Large intestine (tissue), 3 donors: ENCODE measurements at regions not wholly inside any gene's neighbourhood (a gene's known extent, or its start where the extent isn't known, plus 50 kb on each side); places are given as distances from the start of the nearest gene placed in this dataset.

ENCODE experiments used
- DNase-seq, 2 donors: peaks; one replicate each; pipeline versions ENCODE4 v3.0.0 to v3.0.0-alpha.2; 2013
- H3K27ac ChIP-seq: one replicate; pipeline ENCODE4 v1.5.1; 2013; ENCODE audit warnings: low read length
- H3K27me3 ChIP-seq: 2 replicates; pipeline ENCODE4 v1.6.1; 2013; ENCODE audit warnings: low read length; ENCODE audit not compliant: control insufficient read depth, insufficient read depth
- H3K36me3 ChIP-seq: 2 replicates; pipeline ENCODE4 v1.6.1; 2013; ENCODE audit warnings: low read length; ENCODE audit not compliant: control insufficient read depth, insufficient read depth
- H3K4me1 ChIP-seq: one replicate; pipeline ENCODE4 v1.6.1; 2013; ENCODE audit warnings: low read length; ENCODE audit not compliant: control insufficient read depth, insufficient read depth
- H3K4me3 ChIP-seq: one replicate; pipeline ENCODE4 v1.5.1; 2013; ENCODE audit warnings: low read length
- H3K9me3 ChIP-seq: one replicate; pipeline ENCODE4 v1.6.1; 2013; ENCODE audit warnings: mild to moderate bottlenecking, low read depth, low read length, moderate library complexity; ENCODE audit not compliant: control insufficient read depth
- WGBS: methylation state at CpG from one replicate; pipeline ENCODE4 v1.1.5; 2013; ENCODE audit warnings: low lambda C conversion rate; ENCODE audit not compliant: insufficient coverage; 5-methylcytosine and 5-hydroxymethylcytosine counted together

GRCh38 chr18:40470723-40471122 lies 1484.3 kb upstream of the PIK3C3 start:
- no peak overlapping the region for H3K4me3 ChIP-seq
- no peaks in the 10 kb centered on the region for H3K27me3 ChIP-seq
- no peak for DNase-seq
- no peak overlapping the region for H3K27ac ChIP-seq
- H3K4me1 ChIP-seq, result no peaks in the 10 kb centered on the region
- H3K36me3 ChIP-seq, result no peaks in the 10 kb centered on the region
- no peaks in the 10 kb centered on the region for H3K9me3 ChIP-seq
- 40% methylated on average over 1 of the region's 3 CpGs for WGBS

DNA sequence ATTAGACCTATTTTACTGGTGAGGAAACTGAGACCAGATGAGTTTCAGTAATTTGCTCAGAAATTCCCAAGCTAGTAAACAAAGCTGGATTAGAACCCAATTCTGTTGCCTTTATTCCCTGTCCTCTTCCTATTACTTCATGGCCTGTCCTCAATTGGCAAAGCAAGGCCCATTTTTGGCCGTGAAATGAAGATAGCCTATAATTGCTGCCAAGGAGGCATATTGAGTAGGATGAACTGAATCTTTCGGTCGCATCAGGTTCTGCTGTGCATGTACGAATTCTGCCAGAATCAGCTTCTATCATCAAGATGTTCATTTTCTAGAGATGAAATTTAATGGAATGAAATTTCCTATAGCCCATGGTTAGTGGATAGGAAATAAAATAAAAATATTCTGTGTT lies 1485.2 kb upstream of the PIK3C3 start:
- no peak for DNase-seq
- H3K27ac ChIP-seq, result no peak overlapping the region
- no peaks in the 10 kb centered on the region for H3K27me3 ChIP-seq
- H3K4me3 ChIP-seq, result no peak overlapping the region
- WGBS, result no CpG with 5 or more reads among the region's 4 CpGs
- no peaks in the 10 kb centered on the region for H3K4me1 ChIP-seq
- no peaks in the 10 kb centered on the region for H3K9me3 ChIP-seq
- H3K36me3 ChIP-seq, result no peaks in the 10 kb centered on the region

- no peak for DNase-seq
Observed at GRCh38 chr18:40469316-40469715, 1485.7 kb upstream of the PIK3C3 start.

DNA sequence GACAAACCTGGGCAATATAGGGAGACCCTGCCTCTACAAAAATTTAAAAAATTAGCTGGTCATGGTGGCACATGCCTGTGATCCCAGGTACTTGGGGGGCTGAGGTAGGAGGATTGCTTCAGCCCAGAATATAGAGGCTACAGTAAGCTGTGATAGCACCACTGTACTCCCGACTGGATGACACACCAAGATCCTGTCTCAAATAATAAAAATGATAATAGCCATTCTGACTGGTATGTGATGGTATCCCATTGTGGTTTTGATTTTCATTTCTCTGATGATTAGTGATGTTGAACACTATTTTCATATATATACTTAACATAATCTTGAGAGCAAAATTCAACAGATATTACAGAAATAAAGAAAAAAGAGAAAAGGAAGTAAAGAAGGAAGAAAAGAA lies 1491.0 kb upstream of the PIK3C3 start:
- no peaks in the 10 kb centered on the region for H3K9me3 ChIP-seq
- H3K4me1 ChIP-seq, result no peaks in the 10 kb centered on the region
- no CpG with 5 or more reads among the region's 1 CpG for WGBS
- no peak for DNase-seq
- H3K27me3 ChIP-seq, result no peaks in the 10 kb centered on the region
- no peak overlapping the region for H3K4me3 ChIP-seq
- no peak overlapping the region for H3K27ac ChIP-seq
- no peaks in the 10 kb centered on the region for H3K36me3 ChIP-seq

More at GRCh38 chr18:40469316-40469715, 1485.7 kb upstream of the PIK3C3 start:
- Histone ChIP-seq H3K4me1 (no peaks in the 10 kb centered on the region), H3K27me3 (no peaks in the 10 kb centered on the region), H3K4me3 (no peak overlapping the region), H3K9me3 (no peaks in the 10 kb centered on the region), H3K27ac (no peak overlapping the region), H3K36me3 (no peaks in the 10 kb centered on the region)

DNA sequence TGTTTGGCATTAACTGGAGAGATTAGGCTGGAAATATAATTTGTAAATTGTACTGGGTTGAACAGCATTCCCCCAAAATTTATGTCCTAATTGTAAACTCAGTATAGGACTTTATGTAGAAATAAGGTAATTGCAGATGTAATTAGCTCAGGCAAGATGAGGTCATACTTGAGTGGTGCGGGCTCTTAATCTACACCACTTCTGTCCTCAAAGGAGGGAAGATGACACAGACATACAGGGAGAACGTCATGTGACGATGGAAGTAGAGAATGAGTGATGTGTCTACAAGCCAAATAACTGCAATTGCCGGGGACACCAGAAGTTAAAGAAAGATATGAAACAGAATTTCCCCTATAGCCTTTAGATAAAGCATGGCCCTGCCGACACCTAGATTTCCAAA lies 1501.1 kb upstream of the PIK3C3 start:
- H3K9me3 ChIP-seq, result no peaks in the 10 kb centered on the region
- H3K27ac ChIP-seq, result no peak overlapping the region
- no peaks in the 10 kb centered on the region for H3K27me3 ChIP-seq
- no peak overlapping the region for H3K4me3 ChIP-seq
- DNase-seq, result no peak
- no CpG with 5 or more reads among the region's 5 CpGs for WGBS
- H3K4me1 ChIP-seq, result no peaks in the 10 kb centered on the region
- H3K36me3 ChIP-seq, result no peaks in the 10 kb centered on the region

GRCh38 chr18:40452599-40452998 lies 1502.4 kb upstream of the PIK3C3 start:
- Histone ChIP-seq H3K36me3 (no peaks in the 10 kb centered on the region), H3K27me3 (no peaks in the 10 kb centered on the region), H3K9me3 (no peaks in the 10 kb centered on the region), H3K27ac (no peak overlapping the region), H3K4me3 (no peak overlapping the region), H3K4me1 (no peaks in the 10 kb centered on the region)
- no peak for DNase-seq
- WGBS, result no CpG with 5 or more reads among the region's 2 CpGs

- Histone ChIP-seq H3K27ac (no peak overlapping the region), H3K4me3 (no peak overlapping the region), H3K9me3 (no peaks in the 10 kb centered on the region), H3K27me3 (no peaks in the 10 kb centered on the region), H3K4me1 (no peaks in the 10 kb centered on the region), H3K36me3 (no peaks in the 10 kb centered on the region)
- DNase-seq, result no peak
Observed at GRCh38 chr18:40450751-40451150, 1504.3 kb upstream of the PIK3C3 start.

DNA sequence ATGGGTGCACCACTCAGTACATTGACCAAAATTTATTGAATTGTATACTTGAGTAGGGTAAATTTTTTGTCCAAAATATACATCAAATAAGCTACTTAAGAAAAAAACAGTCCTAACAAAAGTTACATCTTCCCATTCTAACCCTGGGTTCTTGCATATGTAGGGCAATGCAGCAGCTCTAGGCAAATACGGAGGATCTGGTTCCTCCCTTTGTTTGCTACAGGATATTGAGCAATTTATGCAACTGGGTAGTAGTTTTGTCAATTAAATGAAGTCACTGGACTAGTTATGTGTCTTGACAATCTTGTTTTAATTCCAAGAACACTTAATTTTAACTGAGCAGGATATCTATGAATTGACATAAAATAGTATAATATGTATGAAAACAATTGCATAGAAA lies 1507.2 kb upstream of the PIK3C3 start:
- Histone ChIP-seq H3K4me3 (no peak overlapping the region), H3K4me1 (no peaks in the 10 kb centered on the region), H3K36me3 (no peaks in the 10 kb centered on the region), H3K27ac (no peak overlapping the region), H3K9me3 (no peaks in the 10 kb centered on the region), H3K27me3 (no peaks in the 10 kb centered on the region)
- WGBS, result no CpG with 5 or more reads among the region's 1 CpG
- no peak for DNase-seq

DNA sequence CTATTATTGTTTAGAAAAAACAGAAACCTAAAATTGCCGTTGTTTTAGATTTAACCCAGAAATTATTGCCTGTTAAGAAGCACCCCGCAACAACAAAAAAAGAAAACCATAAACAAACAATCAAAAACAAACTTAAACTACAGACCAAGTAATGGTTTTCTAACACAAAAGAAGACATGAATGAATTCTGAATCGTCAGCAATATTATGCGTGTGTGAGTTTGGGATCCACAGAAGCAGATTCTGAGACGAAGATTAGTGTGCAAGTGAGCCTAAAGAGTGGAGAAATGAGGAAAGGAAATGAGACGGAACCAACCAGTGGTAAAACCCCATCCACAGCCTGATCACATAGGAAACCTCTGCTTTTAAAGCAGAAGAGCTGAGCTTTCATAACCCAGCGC lies 1514.9 kb upstream of the PIK3C3 start:
- WGBS, result 100% methylated on average over 3 of the region's 7 CpGs
- no peak for DNase-seq
- no peaks in the 10 kb centered on the region for H3K9me3 ChIP-seq
- H3K4me1 ChIP-seq, result no peaks in the 10 kb centered on the region
- no peaks in the 10 kb centered on the region for H3K36me3 ChIP-seq
- H3K27ac ChIP-seq, result no peak overlapping the region
- H3K27me3 ChIP-seq, result no peaks in the 10 kb centered on the region
- no peak overlapping the region for H3K4me3 ChIP-seq

- no peaks in the 10 kb centered on the region for H3K9me3 ChIP-seq
- no peaks in the 10 kb centered on the region for H3K27me3 ChIP-seq
- H3K36me3 ChIP-seq, result no peaks in the 10 kb centered on the region
- H3K4me3 ChIP-seq, result no peak overlapping the region
- no peak overlapping the region for H3K27ac ChIP-seq
- no CpG with 5 or more reads among the region's 3 CpGs for WGBS
- no peaks in the 10 kb centered on the region for H3K4me1 ChIP-seq
- DNase-seq, result no peak
Observed at GRCh38 chr18:40437517-40437916, 1517.5 kb upstream of the PIK3C3 start.

DNA sequence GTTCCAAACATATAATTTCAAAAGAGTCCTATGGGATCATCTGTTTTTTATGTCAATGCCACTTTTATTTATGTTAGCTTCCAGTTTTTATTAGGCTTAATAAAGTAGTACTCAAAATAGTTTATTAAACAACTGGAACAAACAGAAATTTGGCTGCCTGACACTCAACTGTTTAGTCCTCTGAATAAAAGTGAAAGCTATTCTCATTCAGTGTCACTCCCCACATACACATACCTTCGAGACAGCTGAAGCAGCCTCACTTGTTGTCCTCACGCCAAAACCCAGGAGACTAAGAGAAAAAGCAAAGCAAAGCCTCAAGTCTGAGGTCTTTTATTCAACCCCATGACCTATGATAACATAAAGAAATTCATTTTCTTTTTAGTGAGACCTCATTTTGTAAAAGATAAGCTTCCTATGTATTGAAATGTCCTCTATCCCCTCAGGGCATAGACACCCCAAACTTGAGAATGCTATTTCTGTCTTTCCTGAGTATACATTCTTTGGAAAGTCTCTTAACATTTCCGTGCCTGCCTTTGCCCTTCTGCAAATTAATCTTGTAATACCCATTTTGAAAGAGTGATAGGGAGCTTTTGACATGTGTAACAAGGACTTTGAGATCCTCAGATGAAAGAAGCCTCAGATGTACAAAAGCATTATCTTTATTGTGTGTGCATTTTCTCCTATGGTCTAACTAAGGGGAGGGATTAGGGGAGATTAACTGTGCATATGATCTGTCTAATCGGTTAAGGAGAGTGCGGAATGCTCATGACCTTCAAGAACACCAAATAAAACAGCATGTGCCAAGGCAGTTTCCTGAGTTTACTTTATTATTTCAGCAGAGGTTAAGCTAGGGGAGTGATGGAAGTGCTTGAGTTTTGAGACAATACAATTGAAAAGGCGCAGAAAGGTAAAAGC lies 1523.7 kb upstream of the PIK3C3 start:
- no peak overlapping the region for H3K4me3 ChIP-seq
- H3K9me3 ChIP-seq, result no peaks in the 10 kb centered on the region
- DNase-seq, result no peak
- 40% methylated on average over 2 of the region's 6 CpGs for WGBS
- no peak overlapping the region for H3K27ac ChIP-seq
- H3K27me3 ChIP-seq, result no peaks in the 10 kb centered on the region
- no peaks in the 10 kb centered on the region for H3K36me3 ChIP-seq
- H3K4me1 ChIP-seq, result no peaks in the 10 kb centered on the region
